ENCODE measurements at regions not wholly inside any gene's neighbourhood (a gene's known extent, or its start where the extent isn't known, plus 50 kb on each side); places are given as distances from the start of the nearest gene placed in this dataset.

DNA sequence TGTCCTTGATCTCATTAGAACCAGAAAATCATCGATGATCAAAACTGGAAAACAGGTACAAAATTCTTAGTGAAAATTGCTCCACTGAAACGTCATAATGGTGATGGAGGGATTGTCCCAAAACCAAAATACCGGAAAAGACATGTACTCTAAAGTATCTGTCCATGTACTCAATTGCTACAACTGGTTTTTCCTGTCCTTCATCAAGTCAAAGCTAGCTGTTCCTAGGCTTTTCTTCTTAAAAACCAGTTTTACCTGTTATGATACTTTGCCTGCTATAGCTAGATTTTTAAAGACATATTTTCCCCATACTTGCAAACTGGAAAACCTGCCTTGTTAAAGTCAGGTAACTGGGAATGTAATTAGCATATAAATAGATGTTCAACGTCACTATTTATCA lies 50.5 kb upstream of the LRRC1 start:
- WGBS (ENCODE audit: extremely low coverage, insufficient read length, low lambda C conversion rate), result no CpG with 5 or more reads among the region's 4 CpGs
- Histone ChIP-seq H2AFZ (ENCODE audit: low read length) (no peak overlapping the region), H3K56ac (ENCODE audit: insufficient read length, low read depth, low read length) (no peak overlapping the region), H3K23ac (ENCODE audit: insufficient read length, low read depth, low read length) (no peak overlapping the region), H2BK120ac (ENCODE audit: low read depth, low read length, poor library complexity, severe bottlenecking) (no peak overlapping the region), H4K8ac (replicated peaks; ENCODE audit: insufficient read length, low read depth, low read length) (no peak overlapping the region), H3K14ac (ENCODE audit: insufficient read depth, low read length) (no peak overlapping the region), H3K27ac (ENCODE audit: insufficient read length, low read depth, low read length) (no peak overlapping the region), H3K9ac (ENCODE audit: extremely low read depth, insufficient read length, low read length) (no peak overlapping the region), H3K4me1 (ENCODE audit: insufficient read depth, low read length) (no peaks in the 10 kb centered on the region; the same call in 1 of the 2 replicates), H3K79me1 (ENCODE audit: insufficient read depth, low read depth, low read length, poor library complexity, severe bottlenecking) (no peaks in the 10 kb centered on the region), H3K23me2 (ENCODE audit: insufficient read length, low read depth, low read length, poor library complexity, severe bottlenecking) (no peaks in the 10 kb centered on the region), H3K9me3 (ENCODE audit: control insufficient read depth, low read depth, low read length) (no peaks in the 10 kb centered on the region), H4K91ac (ENCODE audit: insufficient read length, low read depth, low read length) (no peak overlapping the region), H3K27me3 (ENCODE audit: insufficient read depth, low read length) (no peaks in the 10 kb centered on the region), H4K20me1 (ENCODE audit: control insufficient read depth, insufficient read depth, insufficient read length) (no peaks in the 10 kb centered on the region), H2BK5ac (ENCODE audit: insufficient read length, low read length) (no peak overlapping the region), H3T11ph (ENCODE audit: low read length) (no peak overlapping the region), H3K79me2 (ENCODE audit: insufficient read depth, low read length) (no peaks in the 10 kb centered on the region), H3K4ac (ENCODE audit: low read depth, low read length) (no peak overlapping the region), H2BK12ac (ENCODE audit: insufficient read length, low read depth, low read length) (no peak overlapping the region), H2BK15ac (ENCODE audit: low read depth, low read length) (no peak overlapping the region), H4K5ac (ENCODE audit: insufficient read length, low read depth, low read length) (no peak overlapping the region), H2BK20ac (ENCODE audit: low read depth, low read length, poor library complexity, severe bottlenecking) (no peak overlapping the region), H3K4me2 (ENCODE audit: insufficient read depth, insufficient read length, low read length) (no peak overlapping the region), H2AK5ac (ENCODE audit: insufficient read length, low read length) (no peak overlapping the region), H3K18ac (ENCODE audit: insufficient read length, low read depth, low read length) (no peak overlapping the region)
- TF ChIP-seq, protein P1, sequence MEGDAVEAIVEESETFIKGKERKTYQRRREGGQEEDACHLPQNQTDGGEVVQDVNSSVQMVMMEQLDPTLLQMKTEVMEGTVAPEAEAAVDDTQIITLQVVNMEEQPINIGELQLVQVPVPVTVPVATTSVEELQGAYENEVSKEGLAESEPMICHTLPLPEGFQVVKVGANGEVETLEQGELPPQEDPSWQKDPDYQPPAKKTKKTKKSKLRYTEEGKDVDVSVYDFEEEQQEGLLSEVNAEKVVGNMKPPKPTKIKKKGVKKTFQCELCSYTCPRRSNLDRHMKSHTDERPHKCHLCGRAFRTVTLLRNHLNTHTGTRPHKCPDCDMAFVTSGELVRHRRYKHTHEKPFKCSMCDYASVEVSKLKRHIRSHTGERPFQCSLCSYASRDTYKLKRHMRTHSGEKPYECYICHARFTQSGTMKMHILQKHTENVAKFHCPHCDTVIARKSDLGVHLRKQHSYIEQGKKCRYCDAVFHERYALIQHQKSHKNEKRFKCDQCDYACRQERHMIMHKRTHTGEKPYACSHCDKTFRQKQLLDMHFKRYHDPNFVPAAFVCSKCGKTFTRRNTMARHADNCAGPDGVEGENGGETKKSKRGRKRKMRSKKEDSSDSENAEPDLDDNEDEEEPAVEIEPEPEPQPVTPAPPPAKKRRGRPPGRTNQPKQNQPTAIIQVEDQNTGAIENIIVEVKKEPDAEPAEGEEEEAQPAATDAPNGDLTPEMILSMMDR (conservative IDR thresholded peaks at IDR 0.05), result no peak
- Mint-ChIP-seq H3K27ac (no peak overlapping the region), H3K36me3 (ENCODE audit: insufficient read depth in 1 of 3, low read depth in 3 of 3) (peaks cover 0 to 5% (median 0%) of the 10 kb centered on the region in 3 experiments; a peak in 1 of 7 replicates), H3K9me3 (no peaks in the 10 kb centered on the region), H3K27me3 (ENCODE audit: low read depth) (no peaks in the 10 kb centered on the region), H3K4me3 (no peak overlapping the region), H3K4me1 (peaks cover 15 to 18% of the 10 kb centered on the region in 2 experiments)
- DNase-seq, result no peak
